ENCODE measurements at regions not wholly inside any gene's neighbourhood (a gene's known extent, or its start where the extent isn't known, plus 50 kb on each side); places are given as distances from the start of the nearest gene placed in this dataset.

- DNase-seq = no peak
Measured at GRCh38 chr7:46750321-46750865, 829.3 kb upstream of the IGFBP3 start.

- DNase-seq = no peak
Measured at GRCh38 chr7:46747869-46748576, 827.0 kb upstream of the IGFBP3 start.

- no peak for DNase-seq
Measured at GRCh38 chr7:46746695-46747687, 825.9 kb upstream of the IGFBP3 start.

- no peak for DNase-seq
Measured at GRCh38 chr7:46745707-46746090, 824.6 kb upstream of the IGFBP3 start.

- no peak for DNase-seq
Measured at GRCh38 chr7:46744957-46745706, 824.1 kb upstream of the IGFBP3 start.

- DNase-seq = no peak
Measured at GRCh38 chr7:46742601-46743000, 821.5 kb upstream of the IGFBP3 start.

GRCh38 chr7:46741938-46742540 lies 821.0 kb upstream of the IGFBP3 start:
- no peak for DNase-seq

GRCh38 chr7:46741181-46741580 lies 820.1 kb upstream of the IGFBP3 start:
- no peak for DNase-seq

- DNase-seq = no peak
Measured at GRCh38 chr7:46739518-46740234, 818.6 kb upstream of the IGFBP3 start.

- DNase-seq = no peak
Measured at GRCh38 chr7:46738796-46739195, 817.7 kb upstream of the IGFBP3 start.

GRCh38 chr7:46738165-46738564 lies 817.1 kb upstream of the IGFBP3 start:
- no peak for DNase-seq

GRCh38 chr7:46725838-46726237 lies 804.8 kb upstream of the IGFBP3 start:
- no peak for DNase-seq

- no peak for DNase-seq
Measured at GRCh38 chr7:46725136-46725535, 804.1 kb upstream of the IGFBP3 start.

- no peak for DNase-seq
Measured at GRCh38 chr7:46723742-46724141, 802.7 kb upstream of the IGFBP3 start.

GRCh38 chr7:46723003-46723402 lies 801.9 kb upstream of the IGFBP3 start:
- DNase-seq = no peak

- no peak for DNase-seq
Measured at GRCh38 chr7:46720761-46721160, 799.7 kb upstream of the IGFBP3 start.

- DNase-seq = no peak
Measured at GRCh38 chr7:46719616-46720015, 798.5 kb upstream of the IGFBP3 start.

- DNase-seq = no peak
Measured at GRCh38 chr7:46716926-46717325, 795.9 kb upstream of the IGFBP3 start.

- DNase-seq = no peak
Measured at GRCh38 chr7:46715579-46715978, 794.5 kb upstream of the IGFBP3 start.

- DNase-seq = no peak
Measured at GRCh38 chr7:46714904-46715303, 793.8 kb upstream of the IGFBP3 start.

- DNase-seq = no peak
Measured at GRCh38 chr7:46713868-46714596, 793.0 kb upstream of the IGFBP3 start.
